GM12875 (cell line): ENCODE measurements at regions not wholly inside any gene's neighbourhood (a gene's known extent, or its start where the extent isn't known, plus 50 kb on each side); places are given as distances from the start of the nearest gene placed in this dataset.

Experiments
- H3K4me3 ChIP-seq: one replicate; pipeline ENCODE4 v1.5.1; 2011; ENCODE audit warnings: low read depth, low read length, control low read depth
- CTCF ChIP-seq: IDR thresholded peaks from 2 replicates; pipeline ENCODE4 v1.5.1; 2011; ENCODE audit warnings: low read depth, mild to moderate bottlenecking, control low read depth, inconsistent platforms, low read length, moderate library complexity, borderline replicate concordance; ENCODE audit not compliant: insufficient read depth

GRCh38 chr12:13505636-13506035 is 309.1 kb downstream of the EMP1 start:
- TF ChIP-seq CTCF, result no peak
- H3K4me3 ChIP-seq, result no peak overlapping the region

- no peak for TF ChIP-seq CTCF
Observed at GRCh38 chr12:13505224-13505623, 308.7 kb downstream of the EMP1 start.

GRCh38 chr12:13504736-13505135 is 308.2 kb downstream of the EMP1 start:
- H3K4me3 ChIP-seq, result no peak overlapping the region
- TF ChIP-seq CTCF, result no peak

More at GRCh38 chr12:13505224-13505623, 308.7 kb downstream of the EMP1 start:
- no peak overlapping the region for H3K4me3 ChIP-seq

- no peak overlapping the region for H3K4me3 ChIP-seq
- no peak for TF ChIP-seq CTCF
Observed at GRCh38 chr12:13504074-13504473, 307.5 kb downstream of the EMP1 start.

- TF ChIP-seq CTCF, result no peak
- no peak overlapping the region for H3K4me3 ChIP-seq
Observed at GRCh38 chr12:13503094-13503835, 306.7 kb downstream of the EMP1 start.

GRCh38 chr12:13499008-13499407 is 302.5 kb downstream of the EMP1 start:
- no peak for TF ChIP-seq CTCF

GRCh38 chr12:13496111-13496510 is 299.6 kb downstream of the EMP1 start:
- no peak for TF ChIP-seq CTCF

More at GRCh38 chr12:13499008-13499407, 302.5 kb downstream of the EMP1 start:
- no peak overlapping the region for H3K4me3 ChIP-seq

More at GRCh38 chr12:13496111-13496510, 299.6 kb downstream of the EMP1 start:
- no peak overlapping the region for H3K4me3 ChIP-seq
